ENCODE measurements at regions not wholly inside any gene's neighbourhood (a gene's known extent, or its start where the extent isn't known, plus 50 kb on each side); places are given as distances from the start of the nearest gene placed in this dataset.

- no peak for DNase-seq
Observed at GRCh38 chrY:15689994-15690393, 1165.7 kb downstream of the NLGN4Y start.

GRCh38 chrY:15702131-15702530 is 1177.8 kb downstream of the NLGN4Y start:
- DNase-seq: no peak

- no peak for DNase-seq
Observed at GRCh38 chrY:15704906-15705305, 1180.6 kb downstream of the NLGN4Y start.

- no peak for DNase-seq
Observed at GRCh38 chrY:15749533-15750433, 1225.5 kb downstream of the NLGN4Y start.

GRCh38 chrY:15751001-15751400 is 1226.7 kb downstream of the NLGN4Y start:
- DNase-seq: no peak

- no peak for DNase-seq
Observed at GRCh38 chrY:15756266-15756665, 1231.9 kb downstream of the NLGN4Y start.

- DNase-seq: no peak
Observed at GRCh38 chrY:15773579-15773978, 1249.2 kb downstream of the NLGN4Y start.

- DNase-seq: no peak
Observed at GRCh38 chrY:15775880-15776279, 1251.6 kb downstream of the NLGN4Y start.

GRCh38 chrY:15779891-15780290 is 1255.6 kb downstream of the NLGN4Y start:
- DNase-seq: no peak

GRCh38 chrY:15800021-15800420 is 1275.7 kb downstream of the NLGN4Y start:
- DNase-seq: no peak

GRCh38 chrY:15805985-15806384 is 1281.7 kb downstream of the NLGN4Y start:
- DNase-seq: no peak

GRCh38 chrY:15814241-15814640 is 1289.9 kb downstream of the NLGN4Y start:
- no peak for DNase-seq

All from stimulated activated CD4-positive, alpha-beta T cell treated with anti-CD3 and anti-CD28 coated beads, Interleukin-15, amount 100 ng/mL, for 24 hours (primary cell).